SK-N-SH treated with all-trans-retinoic acid at 6 μM for 48 hours (cell line): ENCODE measurements at regions not wholly inside any gene's neighbourhood (a gene's known extent, or its start where the extent isn't known, plus 50 kb on each side); places are given as distances from the start of the nearest gene placed in this dataset.

Experiments used
- ATAC-seq: fragments of 200-7000 bp; cut with Tn5 transposase; 3 replicates; pipeline ENCODE4 v1.9.1; 2020; ENCODE audit warnings: mild to moderate bottlenecking, moderate library complexity
- ARNTL ChIP-seq: fragments of 450-650 bp; formaldehyde crosslinking; IDR thresholded peaks from 2 replicates; pipeline ENCODE4 v1.5.0; 2020; ENCODE audit warnings: low read depth, mild to moderate bottlenecking, moderate library complexity, borderline replicate concordance
- CREB5 ChIP-seq: fragments of 250-450 bp; sonication (Bioruptor Pico); IDR thresholded peaks from 2 replicates; pipeline ENCODE4 v1.5.1; 2020; ENCODE audit warnings: low read depth, mild to moderate bottlenecking, moderate library complexity
- CSDC2 ChIP-seq: fragments of 250-450 bp; sonication (Bioruptor Pico); IDR thresholded peaks from 2 replicates; pipeline ENCODE4 v1.5.0; 2020; ENCODE audit warnings: mild to moderate bottlenecking, moderate library complexity
- CSRNP3 ChIP-seq: fragments of 250-450 bp; sonication (Bioruptor Pico); IDR thresholded peaks from 2 replicates; pipeline ENCODE4 v1.5.1; 2021; ENCODE audit warnings: mild to moderate bottlenecking, moderate library complexity
- ESRRG ChIP-seq: fragments of 250-450 bp; sonication (Bioruptor Pico); IDR thresholded peaks from 2 replicates; pipeline ENCODE4 v1.6.1; 2021; ENCODE audit warnings: mild to moderate bottlenecking
- ISL1 ChIP-seq: fragments of 250-450 bp; sonication (Bioruptor Pico); IDR thresholded peaks from 2 replicates; pipeline ENCODE4 v2.1.2; 2022; ENCODE audit warnings: mild to moderate bottlenecking, moderate library complexity
- OSR1 ChIP-seq: fragments of 250-450 bp; sonication (Bioruptor Pico); IDR thresholded peaks from 2 replicates; pipeline ENCODE4 v1.8.0; 2022; ENCODE audit warnings: moderate library complexity, mild to moderate bottlenecking, inconsistent platforms
- PATZ1 ChIP-seq: fragments of 250-450 bp; sonication (Bioruptor Pico); IDR thresholded peaks from 2 replicates; pipeline ENCODE4 v1.8.0; 2020; ENCODE audit warnings: mild to moderate bottlenecking, moderate library complexity, borderline replicate concordance
- POU6F1 ChIP-seq: fragments of 250-450 bp; sonication (Bioruptor Pico); IDR thresholded peaks from 2 replicates; pipeline ENCODE4 v1.8.0; 2021; ENCODE audit warnings: low read depth, mild to moderate bottlenecking, moderate library complexity, borderline replicate concordance
- PPARA ChIP-seq: fragments of 250-450 bp; sonication (Bioruptor Pico); IDR thresholded peaks from 2 replicates; pipeline ENCODE4 v1.5.0; 2020; ENCODE audit warnings: mild to moderate bottlenecking, borderline replicate concordance
- RARB ChIP-seq: fragments of 250-450 bp; sonication (Bioruptor Pico); IDR thresholded peaks from 2 replicates; pipeline ENCODE4 v1.8.0; 2021; ENCODE audit warnings: mild to moderate bottlenecking, moderate library complexity
- SNAI2 ChIP-seq: fragments of 250-450 bp; sonication (Bioruptor Pico); IDR thresholded peaks from 2 replicates; pipeline ENCODE4 v1.5.0; 2020; ENCODE audit warnings: mild to moderate bottlenecking, moderate library complexity
- TCF4 ChIP-seq: fragments of 250-450 bp; sonication (Bioruptor Pico); IDR thresholded peaks from 2 replicates; pipeline ENCODE4 v1.8.0; 2021; ENCODE audit warnings: mild to moderate bottlenecking, moderate library complexity, borderline replicate concordance
- TOX ChIP-seq: fragments of 250-450 bp; sonication (Bioruptor Pico); IDR thresholded peaks from 2 replicates; pipeline ENCODE4 v1.8.0; 2021; ENCODE audit warnings: mild to moderate bottlenecking, moderate library complexity, borderline replicate concordance
- TSHZ2 ChIP-seq: fragments of 250-450 bp; sonication (Bioruptor Pico); IDR thresholded peaks from 2 replicates; pipeline ENCODE4 v1.5.0; 2020; ENCODE audit warnings: mild to moderate bottlenecking, moderate library complexity
- ZC3H10 ChIP-seq: fragments of 250-450 bp; sonication (Bioruptor Pico); IDR thresholded peaks from 2 replicates; pipeline ENCODE4 v1.5.1; 2021; ENCODE audit warnings: mild to moderate bottlenecking, moderate library complexity
- ZFP3 ChIP-seq: fragments of 250-450 bp; sonication (Bioruptor Pico); IDR thresholded peaks from 2 replicates; pipeline ENCODE4 v1.5.0; 2020; ENCODE audit warnings: mild to moderate bottlenecking, moderate library complexity
- ZFP30 ChIP-seq: fragments of 450-650 bp; formaldehyde crosslinking; IDR thresholded peaks from 2 replicates; pipeline ENCODE4 v1.5.0; 2022; ENCODE audit warnings: mild to moderate bottlenecking, moderate library complexity
- ZNF565 ChIP-seq: fragments of 450-650 bp; formaldehyde crosslinking; conservative IDR thresholded peaks from 2 replicates; pipeline ENCODE4 v1.5.0; 2020; ENCODE audit warnings: low read depth, mild to moderate bottlenecking, moderate library complexity
- ZNF70 ChIP-seq: fragments of 450-650 bp; formaldehyde crosslinking; IDR thresholded peaks from 2 replicates; pipeline ENCODE4 v1.5.0; 2020; ENCODE audit warnings: mild to moderate bottlenecking, moderate library complexity
- ZNF8 ChIP-seq: fragments of 450-650 bp; formaldehyde crosslinking; IDR thresholded peaks from 2 replicates; pipeline ENCODE4 v1.5.0; 2020; ENCODE audit warnings: mild to moderate bottlenecking, moderate library complexity

GRCh38 chr3:139755551-139755950 is 77.8 kb upstream of the NMNAT3 start:
- TF ChIP-seq ZC3H10 (no peak), ZNF8 (CRISPR knock-in tag) (no peak), ESRRG (CRISPR knock-in tag) (no peak), RARB (CRISPR knock-in tag) (no peak), CSDC2 (CRISPR knock-in tag) (no peak), TCF4 (no peak), ISL1 (no peak), TOX (no peak), ZFP30 (CRISPR knock-in tag) (no peak), OSR1 (no peak), ARNTL (CRISPR knock-in tag) (no peak), TSHZ2 (CRISPR knock-in tag) (no peak), CREB5 (CRISPR knock-in tag) (no peak), PPARA (CRISPR knock-in tag) (no peak), PATZ1 (CRISPR knock-in tag) (no peak), POU6F1 (no peak), ZNF70 (no peak), SNAI2 (no peak), ZNF565 (CRISPR knock-in tag) (no peak)
- TF ChIP-seq, all 23 proteins: peak for 0
- ATAC-seq, result no peak

- TF ChIP-seq SNAI2 (no peak), ZFP3 (CRISPR knock-in tag) (no peak), CREB5 (CRISPR knock-in tag) (no peak)
- ATAC-seq, result no peak
These were observed 74.0 kb upstream of the NMNAT3 start for GRCh38 chr3:139751789-139752188.

GRCh38 chr3:139746481-139746880 is 68.7 kb upstream of the NMNAT3 start:
- TF ChIP-seq ARNTL (CRISPR knock-in tag) (no peak), TCF4 (no peak), ZNF8 (CRISPR knock-in tag) (no peak), CREB5 (CRISPR knock-in tag) (no peak), CSRNP3 (CRISPR knock-in tag) (no peak), POU6F1 (no peak), PPARA (CRISPR knock-in tag) (no peak)
- no peak for ATAC-seq
